SJCRH30 (cell line): ENCODE measurements at regions not wholly inside any gene's neighbourhood (a gene's known extent, or its start where the extent isn't known, plus 50 kb on each side); places are given as distances from the start of the nearest gene placed in this dataset.
"Not testable (repeated sequence)": the region's sequence is repeated elsewhere in the genome, so short reads cannot be mapped to it uniquely, and the experiment has no call there.

Experiments used
- DNase-seq, 2 experiments: peaks; one replicate each; pipeline ENCODE4 v3.0.0-alpha.2; 2015 to 2020
- H3K27ac ChIP-seq: fragments of 250-450 bp; sonication (Bioruptor Pico); 2 replicates; pipeline ENCODE4 v1.5.1; 2020; ENCODE audit warnings: mild to moderate bottlenecking, moderate library complexity
- H3K27me3 ChIP-seq: fragments of 250-450 bp; sonication (Bioruptor Pico); 2 replicates; pipeline ENCODE4 v1.5.1; 2020; ENCODE audit warnings: mild to moderate bottlenecking, moderate library complexity
- H3K36me3 ChIP-seq: fragments of 250-450 bp; sonication (Bioruptor Pico); 2 replicates; pipeline ENCODE4 v1.5.1; 2020; ENCODE audit warnings: mild to moderate bottlenecking, moderate library complexity
- H3K4me1 ChIP-seq: fragments of 250-450 bp; sonication (Bioruptor Pico); 2 replicates; pipeline ENCODE4 v1.5.1; 2020; ENCODE audit warnings: mild to moderate bottlenecking, moderate library complexity
- H3K4me3 ChIP-seq: fragments of 250-450 bp; sonication (Bioruptor Pico); 2 replicates; pipeline ENCODE4 v1.5.1; 2020; ENCODE audit warnings: mild to moderate bottlenecking, moderate library complexity
- H3K9me3 ChIP-seq: fragments of 250-450 bp; sonication (Bioruptor Pico); replicated peaks from 2 replicates; pipeline ENCODE4 v1.5.1; 2020; ENCODE audit warnings: mild to moderate bottlenecking, moderate library complexity

- 0 out of 2 replicates have a peak, but pooled peaks cover 3% of the 10 kb centered on the region for H3K4me1 ChIP-seq
- no peak for DNase-seq
- H3K27me3 ChIP-seq, result no peaks in the 10 kb centered on the region
- H3K36me3 ChIP-seq, result peaks cover 5% of the 10 kb centered on the region; the same call in 1 of the 2 replicates
- no peak overlapping the region for H3K4me3 ChIP-seq
- H3K27ac ChIP-seq, result no peak overlapping the region
- no peaks in the 10 kb centered on the region for H3K9me3 ChIP-seq
Observed at GRCh38 chr15:62663547-62663946, 379.0 kb upstream of the TPM1 start.

DNA sequence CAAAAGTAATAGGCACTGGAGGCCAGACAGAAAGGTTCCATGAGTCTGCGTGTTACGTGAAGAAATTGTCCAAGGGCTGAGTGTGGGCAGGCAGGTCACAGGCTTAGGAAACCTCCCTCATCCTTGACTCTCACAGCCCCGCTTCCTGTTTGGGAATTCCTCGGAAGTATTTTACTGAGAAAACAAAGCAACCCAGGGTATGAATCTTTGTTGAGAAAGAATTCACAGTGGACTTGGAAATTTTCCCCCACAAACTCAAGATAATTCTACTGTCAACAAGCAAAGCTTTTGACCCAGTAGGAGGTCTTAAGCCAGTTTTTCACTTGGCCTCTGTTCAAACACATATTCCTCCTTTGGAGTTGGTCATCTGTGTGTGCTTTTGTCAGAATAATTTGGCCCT lies 377.1 kb upstream of the TPM1 start:
- Histone ChIP-seq H3K36me3 (no peaks in the 10 kb centered on the region), H3K9me3 (no peaks in the 10 kb centered on the region), H3K4me3 (no peak overlapping the region), H3K27me3 (no peaks in the 10 kb centered on the region), H3K27ac (no peak overlapping the region), H3K4me1 (0 out of 2 replicates have a peak, but pooled peaks cover 3% of the 10 kb centered on the region)
- DNase-seq, result no peak

DNA sequence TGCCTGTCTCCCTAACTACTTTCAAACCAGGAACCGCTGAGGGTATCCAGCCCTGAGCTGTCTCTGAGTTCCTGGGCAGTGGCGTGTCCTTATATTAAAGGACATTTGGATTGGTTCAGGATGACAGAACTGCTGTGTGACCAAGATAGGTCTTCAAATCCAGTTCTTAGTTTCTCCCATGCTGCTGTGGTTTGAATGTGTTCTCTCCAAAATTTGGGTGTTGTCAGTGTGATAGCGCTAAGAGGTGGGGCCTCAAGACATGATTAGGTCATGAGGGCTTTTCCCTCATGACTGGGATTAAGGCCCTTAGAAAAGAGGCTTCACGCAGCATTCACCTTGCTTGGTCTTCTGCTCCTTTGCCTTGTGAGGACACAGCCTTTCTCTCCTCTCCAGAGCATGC lies 376.5 kb upstream of the TPM1 start:
- H3K36me3 ChIP-seq, result no peaks in the 10 kb centered on the region
- no peaks in the 10 kb centered on the region for H3K9me3 ChIP-seq
- 0 out of 2 replicates have a peak, but pooled peaks cover 3% of the 10 kb centered on the region for H3K4me1 ChIP-seq
- H3K27ac ChIP-seq, result no peak overlapping the region
- no peaks in the 10 kb centered on the region for H3K27me3 ChIP-seq
- no peak overlapping the region for H3K4me3 ChIP-seq
- no peak for DNase-seq

GRCh38 chr15:62672268-62672667 lies 370.3 kb upstream of the TPM1 start:
- no peak overlapping the region for H3K27ac ChIP-seq
- H3K4me3 ChIP-seq, result no peak overlapping the region
- no peaks in the 10 kb centered on the region for H3K4me1 ChIP-seq
- H3K27me3 ChIP-seq, result no peaks in the 10 kb centered on the region
- no peaks in the 10 kb centered on the region for H3K9me3 ChIP-seq
- no peaks in the 10 kb centered on the region for H3K36me3 ChIP-seq
- DNase-seq, result no peak

- no peak overlapping the region for H3K27ac ChIP-seq
- H3K9me3 ChIP-seq, result no peaks in the 10 kb centered on the region
- no peak for DNase-seq
- no peaks in the 10 kb centered on the region for H3K27me3 ChIP-seq
- H3K4me1 ChIP-seq, result no peaks in the 10 kb centered on the region
- H3K36me3 ChIP-seq, result peaks cover 9% of the 10 kb centered on the region
- H3K4me3 ChIP-seq, result no peak overlapping the region
Observed at GRCh38 chr15:62676891-62677290, 365.7 kb upstream of the TPM1 start.

DNA sequence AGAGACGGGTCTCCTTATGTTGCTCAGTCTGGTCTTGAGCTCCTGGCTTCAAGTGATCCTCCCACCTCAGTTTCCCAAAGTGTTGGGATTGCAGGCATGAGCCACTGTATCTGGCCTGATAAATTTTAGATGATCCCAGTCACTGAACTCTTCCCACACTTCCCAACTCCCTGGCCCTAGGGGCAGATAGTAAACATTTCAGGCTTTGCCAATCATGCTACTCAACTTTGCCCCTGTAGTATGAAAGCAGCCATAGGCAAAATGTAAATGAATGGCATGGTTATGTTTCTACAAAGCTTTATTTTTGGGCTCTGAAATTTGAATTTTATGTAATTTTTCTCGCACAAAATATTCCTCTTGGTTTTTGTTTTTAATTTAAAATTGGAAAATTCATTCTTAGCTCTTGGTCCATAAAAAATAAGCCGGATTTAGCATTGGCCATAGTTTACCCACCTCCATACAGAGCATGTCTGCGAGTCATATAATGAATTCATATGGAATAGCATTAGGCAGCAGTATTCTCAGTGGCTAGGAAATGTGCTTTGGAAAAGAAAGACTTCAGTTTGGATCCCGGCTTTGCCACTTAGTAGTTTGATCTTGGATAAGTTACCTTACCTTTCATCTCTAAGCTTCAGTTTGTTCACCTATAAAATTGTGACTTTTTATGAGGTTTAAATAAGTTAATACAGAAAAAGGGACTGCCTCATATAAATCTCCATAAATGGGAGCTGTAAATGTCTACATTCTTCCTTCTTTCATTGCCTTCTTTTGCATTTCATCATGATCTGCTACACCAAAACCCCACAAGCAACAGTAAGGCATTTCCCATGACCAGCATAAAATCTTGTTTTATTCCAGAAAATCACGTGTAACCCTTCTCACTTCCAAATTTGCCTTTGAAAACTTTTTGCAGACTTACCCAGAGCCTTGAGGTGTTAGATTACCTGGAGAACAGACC lies 360.3 kb upstream of the TPM1 start:
- no peak for DNase-seq
- no peaks in the 10 kb centered on the region for H3K27me3 ChIP-seq

GRCh38 chr15:62683192-62683591 lies 359.4 kb upstream of the TPM1 start:
- H3K4me3 ChIP-seq, result peak overlapping the region; percentile 65
- H3K4me1 ChIP-seq, result peaks cover 10% of the 10 kb centered on the region
- peak overlapping the region; percentile 95 for H3K27ac ChIP-seq
- peak; percentile 61 to 70 for DNase-seq
- H3K9me3 ChIP-seq, H3K36me3 ChIP-seq, H3K27me3 ChIP-seq: not testable (repeated sequence)

More for the DNA sequence above, 360.3 kb upstream of the TPM1 start:
- Histone ChIP-seq H3K36me3 (peaks cover 9% of the 10 kb centered on the region), H3K4me3 (peak overlapping the region; percentile 65), H3K27ac (no peak overlapping the region), H3K9me3 (no peaks in the 10 kb centered on the region), H3K4me1 (peaks cover 10% of the 10 kb centered on the region)

- H3K4me1 ChIP-seq, result peaks cover 10% of the 10 kb centered on the region
- DNase-seq, result peak; percentile 90 to 96
- peak overlapping the region; percentile 95 for H3K27ac ChIP-seq
Observed at GRCh38 chr15:62684123-62684808, 358.3 kb upstream of the TPM1 start.

DNA sequence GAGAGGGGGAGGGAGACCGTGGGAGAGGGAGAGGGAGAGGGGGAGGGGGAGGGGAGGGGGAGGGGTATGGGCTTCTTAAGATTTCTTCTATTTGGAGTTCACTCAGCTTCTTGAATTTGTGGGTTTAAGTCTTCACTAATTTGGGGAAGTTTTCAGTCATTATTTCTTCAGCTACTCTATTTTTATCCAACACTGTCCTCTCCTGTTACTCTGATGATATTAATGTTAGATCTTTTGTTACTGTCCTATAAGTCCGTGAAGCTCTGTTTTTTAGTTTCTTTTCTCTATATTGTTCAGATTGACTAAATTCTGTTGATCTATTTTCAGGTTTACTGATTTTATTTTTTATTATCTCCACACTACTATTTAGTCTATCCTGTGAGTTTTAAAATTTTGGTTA lies 351.5 kb upstream of the TPM1 start:
- Histone ChIP-seq H3K9me3 (no peaks in the 10 kb centered on the region), H3K36me3 (no peaks in the 10 kb centered on the region; the same call in none of the 2 replicates), H3K27me3 (no peaks in the 10 kb centered on the region), H3K4me3 (no peak overlapping the region), H3K4me1 (no peaks in the 10 kb centered on the region), H3K27ac (no peak overlapping the region)
- no peak for DNase-seq

More at GRCh38 chr15:62684123-62684808, 358.3 kb upstream of the TPM1 start:
- Histone ChIP-seq H3K36me3 (peaks cover 4% of the 10 kb centered on the region; the same call in 1 of the 2 replicates), H3K4me3 (peak overlapping the region; percentile 65), H3K9me3 (no peaks in the 10 kb centered on the region), H3K27me3 (no peaks in the 10 kb centered on the region)

DNA sequence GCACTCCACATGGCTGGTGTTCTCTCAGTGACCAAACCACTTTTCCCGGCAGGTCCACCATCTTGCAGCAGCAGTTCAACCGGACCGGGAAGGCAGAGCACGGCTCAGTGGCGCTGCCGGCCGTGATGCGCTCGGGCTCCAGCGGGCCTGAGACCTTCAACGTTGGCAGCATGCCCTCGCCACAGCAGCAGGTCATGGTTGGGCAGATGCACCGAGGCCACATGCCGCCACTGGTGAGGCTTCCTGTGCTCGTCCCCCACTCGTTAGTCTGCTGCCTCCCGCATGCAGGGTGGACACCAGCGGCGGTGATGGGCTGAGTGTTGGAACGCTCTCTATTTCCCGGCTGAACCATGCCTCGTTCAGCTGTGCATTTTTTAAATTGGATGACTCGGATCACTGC lies 344.9 kb upstream of the TPM1 start:
- no peaks in the 10 kb centered on the region for H3K9me3 ChIP-seq
- DNase-seq, result no peak
- H3K4me3 ChIP-seq, result no peak overlapping the region
- H3K27me3 ChIP-seq, result no peaks in the 10 kb centered on the region
- no peak overlapping the region for H3K27ac ChIP-seq
- H3K4me1 ChIP-seq, result no peaks in the 10 kb centered on the region
- H3K36me3 ChIP-seq, result no peaks in the 10 kb centered on the region; the same call in 1 of the 2 replicates

DNA sequence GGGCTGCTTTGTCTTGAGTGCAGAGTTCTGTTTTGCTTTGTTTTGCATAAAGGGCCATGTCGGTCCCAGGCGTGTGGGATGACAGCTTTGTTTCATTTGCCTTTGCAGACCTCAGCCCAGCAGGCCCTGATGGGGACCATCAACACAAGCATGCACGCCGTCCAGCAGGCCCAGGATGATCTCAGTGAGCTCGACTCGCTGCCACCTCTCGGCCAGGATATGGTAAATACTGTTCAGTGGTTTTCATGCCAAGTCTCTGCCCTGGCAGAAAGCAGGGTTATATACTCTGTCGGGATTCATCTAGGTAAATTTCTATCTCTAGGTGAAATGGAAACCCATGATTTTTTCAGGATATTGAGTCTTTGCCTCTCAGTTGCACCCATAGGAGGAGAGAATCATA lies 343.9 kb upstream of the TPM1 start:
- DNase-seq, result no peak
- Histone ChIP-seq H3K9me3 (no peaks in the 10 kb centered on the region), H3K36me3 (no peaks in the 10 kb centered on the region; the same call in none of the 2 replicates), H3K4me1 (no peaks in the 10 kb centered on the region), H3K4me3 (no peak overlapping the region), H3K27me3 (no peaks in the 10 kb centered on the region), H3K27ac (no peak overlapping the region)

DNA sequence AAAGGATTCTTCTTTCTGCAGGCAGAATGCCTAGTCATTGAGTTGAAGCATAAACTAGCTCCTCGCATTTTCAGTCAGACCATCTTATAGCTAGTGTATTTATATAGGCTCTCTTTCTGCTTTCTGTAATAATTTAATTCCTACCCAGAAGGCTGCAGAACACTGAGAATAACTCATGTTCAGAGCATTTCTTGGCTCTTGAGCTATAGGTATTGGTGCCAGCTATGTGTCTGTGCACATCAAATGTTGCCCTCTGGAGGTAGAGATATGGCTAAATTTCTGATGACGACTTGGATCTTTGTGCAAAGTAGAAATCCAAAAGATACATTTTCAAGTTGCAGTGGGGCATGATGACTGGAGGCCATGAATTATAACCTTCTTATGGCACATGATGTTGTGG lies 336.2 kb upstream of the TPM1 start:
- no peak overlapping the region for H3K27ac ChIP-seq
- no peaks in the 10 kb centered on the region for H3K9me3 ChIP-seq
- H3K4me1 ChIP-seq, result no peaks in the 10 kb centered on the region
- peak in 1 of 2 experiments; percentile 15 for DNase-seq
- no peaks in the 10 kb centered on the region for H3K27me3 ChIP-seq
- no peaks in the 10 kb centered on the region; the same call in 1 of the 2 replicates for H3K36me3 ChIP-seq
- no peak overlapping the region for H3K4me3 ChIP-seq

- Histone ChIP-seq H3K27ac (no peak overlapping the region), H3K27me3 (no peaks in the 10 kb centered on the region), H3K4me3 (no peak overlapping the region), H3K9me3 (no peaks in the 10 kb centered on the region), H3K4me1 (no peaks in the 10 kb centered on the region), H3K36me3 (no peaks in the 10 kb centered on the region; the same call in 1 of the 2 replicates)
- DNase-seq, result no peak
Observed at GRCh38 chr15:62708470-62708869, 334.1 kb upstream of the TPM1 start.

GRCh38 chr15:62709261-62709660 lies 333.3 kb upstream of the TPM1 start:
- H3K27ac ChIP-seq, result no peak overlapping the region
- no peaks in the 10 kb centered on the region for H3K4me1 ChIP-seq
- no peaks in the 10 kb centered on the region; the same call in 1 of the 2 replicates for H3K36me3 ChIP-seq
- H3K4me3 ChIP-seq, result no peak overlapping the region
- no peaks in the 10 kb centered on the region for H3K27me3 ChIP-seq
- no peaks in the 10 kb centered on the region for H3K9me3 ChIP-seq
- no peak for DNase-seq
